Pancreas (tissue), 10 donors: ENCODE measurements at regions not wholly inside any gene's neighbourhood (a gene's known extent, or its start where the extent isn't known, plus 50 kb on each side); places are given as distances from the start of the nearest gene placed in this dataset.

Experiments used
- ATAC-seq, 4 donors: fragments of 200-7000 bp; cut with Tn5 transposase; one replicate each; pipeline versions ENCODE4 v1.8.0 to v1.9.1; 2020; ENCODE audit warnings: mild to moderate bottlenecking in 4 of 4, moderate library complexity in 4 of 4
- DNase-seq, 6 donors: peaks; one replicate each; pipeline ENCODE4 v3.0.0-alpha.2; 2020
- FAIRE-seq: peaks from 2 replicates; lab custom pipeline; 2012; peaks lifted over from hg19 to GRCh38; lab: Jason Lieb, UNC
- H3K27ac ChIP-seq, 4 donors: fragments of 200-600 bp; sonication (generic); 1 replicate in 3 of 4; 2 replicates in 1 of 4; pipeline versions ENCODE4 v1.5.0 to v1.8.0; 2020
- H3K27me3 ChIP-seq, 4 donors: fragments of 200-600 bp; one replicate each; pipeline ENCODE4 v1.8.0; 2021
- H3K36me3 ChIP-seq, 3 donors: fragments of 200-600 bp; sonication (generic) in 1 of 3; one replicate each; pipeline versions ENCODE4 v1.5.0 to v1.8.0; 2020 to 2021
- H3K4me1 ChIP-seq, 3 donors: fragments of 200-600 bp; one replicate each; pipeline ENCODE4 v1.8.0; 2021
- H3K4me3 ChIP-seq, 4 donors: fragments of 200-600 bp; sonication (generic) in 2 of 4; one replicate each; pipeline versions ENCODE4 v1.5.0 to v1.8.0; 2020 to 2021
- H3K9me3 ChIP-seq, 4 donors: fragments of 200-600 bp; one replicate each; pipeline ENCODE4 v1.8.0; 2021
- WGBS, 2 donors: extraction: QIAGEN DNeasy Blood & Tissue Kit; methylation state at CpG; one replicate each; pipeline ENCODE4 v1.1.7; 2013; 5-methylcytosine and 5-hydroxymethylcytosine counted together
- intact Hi-C, 3 donors: fragments of 100-400 bp; cut with DNase I; formaldehyde crosslinking; loops; one replicate each; pipeline versions ENCODE4 v1.11.1 to v1.14.2; 2022
- TF ChIP-seq, protein P1 (sequence below), 4 donors: fragments of 200-600 bp; sonication (generic) in 3 of 4; IDR thresholded peaks; one replicate each; pipeline versions ENCODE4 v1.5.0 to v1.8.0; 2021; ENCODE audit warnings: antibody characterized with exemption in 4 of 4
- donor health status: healthy with polysubstance abuse.
- donor health status: DM: no; HTN: no; CAD: no; lungs with moderate emphysema.
- donor health status: DM: no; HTN: no; CAD: no.
- donor health status: control.
- donor health status: control.
- donor health status: Bipolar disorder and iron deficiency.
- donor health status: DM: yes; HTN: yes; CAD: no.
- donor health status: DM: no; HTN: no; CAD: no.
- donor health status: DM: no; HTN: no; CAD: no.
- donor health status: DM: yes; HTN: yes; CAD: no.

DNA sequence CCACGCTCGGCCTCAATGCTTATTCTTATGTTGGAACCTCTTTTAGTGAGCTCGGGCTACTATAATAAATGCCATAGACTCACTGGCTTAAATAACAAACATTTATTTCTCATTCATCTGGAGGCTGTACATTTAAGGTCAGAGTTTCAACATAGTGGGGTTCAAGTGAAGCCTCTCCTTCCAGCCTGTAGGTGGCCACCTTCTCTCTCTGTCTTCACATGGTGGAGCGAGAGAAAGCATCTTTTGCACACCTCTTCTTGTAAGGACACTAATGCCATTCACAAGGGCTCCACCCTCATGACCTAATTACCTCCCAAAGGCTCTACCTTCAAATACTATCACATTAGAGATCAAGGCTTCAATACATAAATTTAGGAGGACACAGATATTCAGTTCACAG, 520.3 kb upstream of the EPHA6 start:
- ATAC-seq (no peak), DNase-seq (no peak), FAIRE-seq (no peak)
- no peaks in the 10 kb centered on the region for H3K27me3 ChIP-seq
- no peaks in the 10 kb centered on the region for H3K9me3 ChIP-seq
- TF ChIP-seq, protein P1, sequence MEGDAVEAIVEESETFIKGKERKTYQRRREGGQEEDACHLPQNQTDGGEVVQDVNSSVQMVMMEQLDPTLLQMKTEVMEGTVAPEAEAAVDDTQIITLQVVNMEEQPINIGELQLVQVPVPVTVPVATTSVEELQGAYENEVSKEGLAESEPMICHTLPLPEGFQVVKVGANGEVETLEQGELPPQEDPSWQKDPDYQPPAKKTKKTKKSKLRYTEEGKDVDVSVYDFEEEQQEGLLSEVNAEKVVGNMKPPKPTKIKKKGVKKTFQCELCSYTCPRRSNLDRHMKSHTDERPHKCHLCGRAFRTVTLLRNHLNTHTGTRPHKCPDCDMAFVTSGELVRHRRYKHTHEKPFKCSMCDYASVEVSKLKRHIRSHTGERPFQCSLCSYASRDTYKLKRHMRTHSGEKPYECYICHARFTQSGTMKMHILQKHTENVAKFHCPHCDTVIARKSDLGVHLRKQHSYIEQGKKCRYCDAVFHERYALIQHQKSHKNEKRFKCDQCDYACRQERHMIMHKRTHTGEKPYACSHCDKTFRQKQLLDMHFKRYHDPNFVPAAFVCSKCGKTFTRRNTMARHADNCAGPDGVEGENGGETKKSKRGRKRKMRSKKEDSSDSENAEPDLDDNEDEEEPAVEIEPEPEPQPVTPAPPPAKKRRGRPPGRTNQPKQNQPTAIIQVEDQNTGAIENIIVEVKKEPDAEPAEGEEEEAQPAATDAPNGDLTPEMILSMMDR (IDR thresholded peaks at IDR 0.05): no peak
- intact Hi-C loops: no loop called here
- no peak overlapping the region for H3K27ac ChIP-seq
- no peak overlapping the region for H3K4me3 ChIP-seq
- WGBS, 2 donors: 83 to 89% methylated on average over 4 of the region's 4 CpGs
- no peaks in the 10 kb centered on the region for H3K4me1 ChIP-seq
- no peaks in the 10 kb centered on the region for H3K36me3 ChIP-seq

DNA sequence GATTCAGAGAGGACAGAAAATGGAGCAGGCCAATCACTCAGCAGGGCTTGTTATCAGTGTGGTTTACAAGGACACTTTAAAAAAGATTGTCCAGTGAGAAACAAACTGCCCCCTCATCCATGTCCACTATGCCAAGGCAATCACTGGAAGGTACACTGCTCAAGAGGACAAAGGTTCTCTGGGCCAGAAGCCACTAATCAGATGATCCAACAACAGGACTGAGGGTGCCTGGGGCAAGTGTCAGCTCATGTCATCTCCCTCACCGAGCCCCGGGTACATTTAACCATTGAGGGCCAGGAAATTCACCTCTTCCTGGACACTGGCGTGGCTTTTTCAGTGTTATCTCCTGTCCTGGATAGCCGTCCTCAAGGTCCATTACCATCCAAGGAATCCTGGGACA, 513.7 kb upstream of the EPHA6 start:
- no peak for FAIRE-seq
- H3K4me3 ChIP-seq: no peak overlapping the region
- no peaks in the 10 kb centered on the region for H3K36me3 ChIP-seq
- WGBS, 2 donors: 53 to 77% methylated on average over 4 of the region's 4 CpGs
- TF ChIP-seq, protein P1 (IDR thresholded peaks at IDR 0.05): no peak
- ATAC-seq: no peak
- H3K4me1 ChIP-seq: no peaks in the 10 kb centered on the region
- intact Hi-C loops: no loop called here
- no peak overlapping the region for H3K27ac ChIP-seq
- no peak for DNase-seq
- H3K27me3 ChIP-seq: no peaks in the 10 kb centered on the region
- H3K9me3 ChIP-seq: no peaks in the 10 kb centered on the region

DNA sequence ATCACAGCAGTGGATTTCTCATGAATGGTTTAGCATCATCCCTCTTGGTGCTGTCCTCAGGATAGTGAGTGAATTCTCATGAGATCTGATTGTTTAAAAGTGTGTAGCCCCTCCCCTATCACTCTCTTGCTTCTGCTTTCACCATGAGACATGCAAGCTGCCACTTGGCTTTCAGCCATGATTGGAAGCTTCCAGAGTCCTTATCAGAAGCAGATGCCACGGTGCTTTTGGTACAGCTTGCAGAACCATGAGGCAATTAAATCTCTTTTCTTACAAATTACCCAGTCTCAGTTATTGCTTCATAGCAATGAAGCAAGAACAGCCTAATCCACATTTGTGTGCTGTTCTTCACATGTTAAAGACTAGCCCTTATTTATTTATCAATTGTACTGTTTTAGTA, 495.2 kb upstream of the EPHA6 start:
- TF ChIP-seq, protein P1 (IDR thresholded peaks at IDR 0.05): no peak
- intact Hi-C loops: no loop called here
- H3K4me1 ChIP-seq: no peaks in the 10 kb centered on the region
- no peaks in the 10 kb centered on the region for H3K36me3 ChIP-seq
- 7 to 8% methylated on average over 1 of the region's 1 CpG for WGBS, 2 donors
- DNase-seq (no peak), ATAC-seq (no peak), FAIRE-seq (no peak)
- H3K9me3 ChIP-seq: no peaks in the 10 kb centered on the region
- no peak overlapping the region for H3K4me3 ChIP-seq
- no peak overlapping the region for H3K27ac ChIP-seq
- no peaks in the 10 kb centered on the region for H3K27me3 ChIP-seq

DNA sequence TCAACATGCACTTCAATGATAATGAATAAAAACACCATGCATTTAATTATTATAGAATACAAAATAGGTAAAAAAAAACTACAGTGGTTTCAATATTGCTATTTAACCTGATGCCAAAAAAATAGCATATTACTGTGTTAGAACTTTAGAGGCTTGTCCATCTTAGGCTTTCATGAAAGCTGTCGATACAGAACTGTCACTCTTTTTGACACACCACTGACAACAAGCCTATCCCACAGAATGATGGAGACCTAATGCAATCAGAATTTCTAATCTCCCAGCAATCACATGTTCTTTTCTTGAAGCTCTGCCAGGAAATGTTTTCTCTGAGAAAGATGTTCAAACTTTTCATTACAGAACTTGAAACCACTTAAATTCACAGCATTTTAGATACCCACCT, 490.3 kb upstream of the EPHA6 start:
- WGBS, 2 donors: 89 to 92% methylated on average over 1 of the region's 1 CpG

DNA sequence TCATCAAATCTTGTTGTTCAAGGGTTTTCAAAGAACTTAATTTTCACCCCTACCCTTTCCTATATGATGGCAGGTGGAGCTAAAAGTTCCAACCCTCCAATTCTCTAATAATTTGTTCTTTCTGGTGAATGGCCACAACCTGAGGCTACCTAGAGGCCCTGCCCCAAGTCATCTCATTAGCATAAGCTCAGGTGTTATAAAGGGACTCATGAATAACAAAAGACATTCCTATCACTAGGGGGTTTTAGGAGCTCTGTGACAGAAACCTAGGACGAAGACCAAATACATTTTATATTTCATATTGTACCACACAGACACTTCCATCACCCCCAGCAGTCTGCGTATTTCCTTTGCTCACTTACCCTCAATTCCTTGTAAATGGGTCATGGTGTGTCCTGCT, 483.6 kb upstream of the EPHA6 start:
- FAIRE-seq (no peak), DNase-seq (no peak), ATAC-seq (no peak)
- Histone ChIP-seq H3K4me3 (no peak overlapping the region), H3K27me3 (no peaks in the 10 kb centered on the region), H3K4me1 (no peaks in the 10 kb centered on the region), H3K36me3 (no peaks in the 10 kb centered on the region), H3K9me3 (no peaks in the 10 kb centered on the region), H3K27ac (no peak overlapping the region)
- TF ChIP-seq, protein P1 (IDR thresholded peaks at IDR 0.05): no peak
- 33 to 65% methylated on average over 2 of the region's 2 CpGs for WGBS, 2 donors
- intact Hi-C loops: no loop called here

More for the DNA sequence above, 490.3 kb upstream of the EPHA6 start:
- TF ChIP-seq, protein P1 (IDR thresholded peaks at IDR 0.05): no peak
- no peak for ATAC-seq
- Histone ChIP-seq H3K27ac (no peak overlapping the region), H3K4me1 (no peaks in the 10 kb centered on the region), H3K36me3 (no peaks in the 10 kb centered on the region), H3K27me3 (no peaks in the 10 kb centered on the region), H3K9me3 (no peaks in the 10 kb centered on the region), H3K4me3 (no peak overlapping the region)
- intact Hi-C loops: no loop called here
- DNase-seq: no peak
- FAIRE-seq: no peak
